ENCODE measurements at regions not wholly inside any gene's neighbourhood (a gene's known extent, or its start where the extent isn't known, plus 50 kb on each side); places are given as distances from the start of the nearest gene placed in this dataset.

DNA sequence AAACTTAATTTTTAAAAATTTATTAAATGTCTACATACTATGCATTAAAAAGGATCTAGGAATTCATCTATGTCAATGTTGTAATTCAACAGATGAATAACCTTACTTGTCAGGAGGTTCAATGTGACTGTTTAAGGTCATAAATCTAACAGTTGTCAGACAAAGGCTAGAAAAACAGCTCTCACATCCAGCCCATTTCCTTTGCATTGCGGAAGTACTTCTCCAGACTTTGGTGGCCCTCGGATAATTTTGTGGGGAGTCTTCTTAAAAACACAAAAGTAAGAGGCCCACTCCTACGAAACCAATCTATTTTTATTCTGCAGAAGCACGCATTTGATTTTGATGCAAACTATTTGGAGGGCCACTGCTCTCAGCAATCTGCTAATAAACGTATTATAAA, 122.6 kb upstream of the CHRM3 start:
- no peaks in the 10 kb centered on the region for H3K4me1 ChIP-seq (ENCODE audit: insufficient read depth, low read length)
- no peaks in the 10 kb centered on the region for H3K36me3 ChIP-seq (ENCODE audit: insufficient read depth, low read length)
- no peak overlapping the region for H3K4me3 ChIP-seq (ENCODE audit: low read depth in 1 of 2, low read length in 2 of 2)
- H3K27ac ChIP-seq (ENCODE audit: low read depth, low read length): no peak overlapping the region
- H3K9me3 ChIP-seq (ENCODE audit: low read length): no peaks in the 10 kb centered on the region
- no peaks in the 10 kb centered on the region for H3K27me3 ChIP-seq (ENCODE audit: control insufficient read depth in 1 of 2, insufficient read depth in 2 of 2, low read length in 2 of 2)
- no peak overlapping the region for H3K9ac ChIP-seq (ENCODE audit: low read length)

DNA sequence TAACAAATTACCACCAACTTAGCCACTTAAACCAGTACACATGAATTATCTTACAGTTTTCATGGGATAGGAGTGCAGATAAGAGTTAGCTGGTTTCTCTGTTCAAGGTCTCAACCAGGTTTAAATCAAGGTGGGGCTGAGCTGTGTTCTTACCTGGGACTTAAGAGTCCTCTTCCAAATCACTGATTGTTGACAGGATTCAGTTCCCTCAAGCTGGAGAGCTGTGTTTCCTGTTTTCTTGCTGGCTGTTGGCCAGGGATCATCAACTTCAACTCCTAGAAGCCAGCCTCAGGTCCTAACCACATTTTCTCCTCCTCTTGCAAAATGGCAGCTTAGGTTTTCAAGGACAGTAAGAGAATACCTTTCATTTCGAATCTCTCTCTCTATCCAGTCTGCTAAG, 123.8 kb upstream of the CHRM3 start:
- Histone ChIP-seq H3K9me3 (ENCODE audit: low read length) (no peaks in the 10 kb centered on the region), H3K27me3 (ENCODE audit: control insufficient read depth in 1 of 2, insufficient read depth in 2 of 2, low read length in 2 of 2) (no peaks in the 10 kb centered on the region), H3K9ac (ENCODE audit: low read length) (no peak overlapping the region), H3K27ac (ENCODE audit: low read depth, low read length) (no peak overlapping the region), H3K36me3 (ENCODE audit: insufficient read depth, low read length) (no peaks in the 10 kb centered on the region), H3K4me3 (ENCODE audit: low read depth in 1 of 2, low read length in 2 of 2) (no peak overlapping the region), H3K4me1 (ENCODE audit: insufficient read depth, low read length) (no peaks in the 10 kb centered on the region)

DNA sequence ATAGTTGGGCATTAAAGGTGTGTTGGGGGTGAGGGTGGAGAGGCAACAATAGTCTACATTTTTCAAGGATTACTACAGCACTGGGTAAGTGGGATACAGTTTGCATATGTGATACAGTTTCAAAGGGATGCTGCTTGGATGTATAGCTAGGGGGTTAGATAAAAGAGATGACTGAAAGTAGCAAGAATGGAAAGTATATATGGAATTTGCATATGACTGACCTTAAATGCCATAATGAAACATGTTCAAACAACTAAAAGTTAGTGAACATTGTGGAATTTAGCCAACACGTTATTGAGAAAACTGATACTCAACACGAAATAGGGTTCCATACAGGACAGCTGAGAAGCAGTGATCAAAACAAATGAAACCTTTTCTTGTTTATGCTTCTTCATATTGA, 124.8 kb upstream of the CHRM3 start:
- no peak overlapping the region for H3K27ac ChIP-seq (ENCODE audit: low read depth, low read length)
- H3K4me1 ChIP-seq (ENCODE audit: insufficient read depth, low read length): no peaks in the 10 kb centered on the region
- H3K36me3 ChIP-seq (ENCODE audit: insufficient read depth, low read length): no peaks in the 10 kb centered on the region
- H3K4me3 ChIP-seq (ENCODE audit: low read depth in 1 of 2, low read length in 2 of 2): no peak overlapping the region
- H3K27me3 ChIP-seq (ENCODE audit: control insufficient read depth in 1 of 2, insufficient read depth in 2 of 2, low read length in 2 of 2): no peaks in the 10 kb centered on the region
- H3K9ac ChIP-seq (ENCODE audit: low read length): no peak overlapping the region
- H3K9me3 ChIP-seq (ENCODE audit: low read length): no peaks in the 10 kb centered on the region

DNA sequence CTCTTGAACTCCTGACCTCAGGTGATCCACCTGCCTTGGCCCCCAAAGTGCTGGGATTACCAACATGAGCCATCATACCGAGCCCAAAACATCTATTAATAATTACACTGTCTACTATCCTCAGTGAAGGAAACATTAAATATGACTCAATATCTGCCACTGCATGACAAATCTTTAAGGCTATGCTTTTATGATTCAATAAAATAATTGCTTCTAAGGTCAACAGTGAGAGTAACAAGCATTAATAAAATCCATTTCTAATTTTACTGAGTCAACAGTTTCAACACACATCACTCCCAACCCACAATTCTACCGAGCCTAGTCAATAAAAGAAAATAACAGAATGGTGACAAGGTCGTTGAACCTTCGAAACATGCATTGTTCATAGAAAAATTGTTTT, 125.5 kb upstream of the CHRM3 start:
- H3K9me3 ChIP-seq (ENCODE audit: low read length): no peaks in the 10 kb centered on the region
- no peaks in the 10 kb centered on the region for H3K4me1 ChIP-seq (ENCODE audit: insufficient read depth, low read length)
- no peak overlapping the region for H3K4me3 ChIP-seq (ENCODE audit: low read depth in 1 of 2, low read length in 2 of 2)
- no peak overlapping the region for H3K9ac ChIP-seq (ENCODE audit: low read length)
- H3K27me3 ChIP-seq (ENCODE audit: control insufficient read depth in 1 of 2, insufficient read depth in 2 of 2, low read length in 2 of 2): no peaks in the 10 kb centered on the region
- H3K36me3 ChIP-seq (ENCODE audit: insufficient read depth, low read length): no peaks in the 10 kb centered on the region
- H3K27ac ChIP-seq (ENCODE audit: low read depth, low read length): no peak overlapping the region

DNA sequence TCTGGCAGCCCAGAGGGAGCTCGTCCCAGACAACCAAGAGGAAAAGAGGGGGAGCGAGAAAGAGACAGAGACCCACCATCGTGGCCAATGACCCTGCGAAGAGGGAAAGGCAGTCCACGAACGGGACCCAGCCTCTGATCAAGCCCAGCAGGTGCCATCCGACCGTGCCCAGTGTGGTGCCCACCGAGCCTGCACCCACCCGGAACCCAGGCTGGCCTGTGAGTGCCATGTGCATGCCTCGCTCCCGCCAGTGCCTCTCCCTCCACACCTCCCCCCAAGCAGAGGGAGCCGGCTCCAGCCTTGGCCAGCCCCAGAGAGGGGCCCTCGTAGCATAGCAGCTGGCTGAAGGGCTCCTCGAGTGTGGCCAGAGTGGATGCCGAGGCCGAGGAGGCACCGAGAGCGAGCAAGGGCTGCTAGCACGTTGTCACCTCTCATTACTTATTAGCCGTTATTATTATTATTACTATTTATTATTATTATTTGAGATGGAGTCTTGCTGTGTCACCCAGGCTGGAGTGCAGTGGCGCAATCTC, 130.7 kb upstream of the CHRM3 start:
- Histone ChIP-seq H3K4me1 (ENCODE audit: insufficient read depth, low read length) (no peaks in the 10 kb centered on the region), H3K9me3 (ENCODE audit: low read length) (no peaks in the 10 kb centered on the region), H3K9ac (ENCODE audit: low read length) (no peak overlapping the region), H3K27ac (ENCODE audit: low read depth, low read length) (no peak overlapping the region), H3K36me3 (ENCODE audit: insufficient read depth, low read length) (no peaks in the 10 kb centered on the region), H3K27me3 (ENCODE audit: control insufficient read depth in 1 of 2, insufficient read depth in 2 of 2, low read length in 2 of 2) (no peaks in the 10 kb centered on the region), H3K4me3 (ENCODE audit: low read depth in 1 of 2, low read length in 2 of 2) (no peak overlapping the region)

DNA sequence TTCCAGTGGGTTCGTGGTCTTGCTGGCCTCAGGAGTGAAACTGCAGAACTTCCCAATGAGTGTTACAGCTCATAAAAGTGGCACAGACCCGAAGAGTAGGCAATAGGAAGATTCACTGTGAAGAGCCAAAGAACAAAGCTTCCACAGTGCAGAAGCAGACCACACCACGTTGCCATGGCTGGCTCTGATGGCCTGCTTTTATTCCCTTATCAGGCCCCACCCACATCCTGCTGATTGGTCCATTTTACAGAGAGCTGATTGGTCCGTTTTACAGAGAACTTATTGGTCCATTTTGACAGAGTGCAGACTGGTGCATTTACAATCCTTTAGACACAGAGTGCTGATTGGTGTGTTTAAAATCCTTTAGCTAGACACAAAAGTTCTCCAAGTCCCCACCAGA, 131.4 kb upstream of the CHRM3 start:
- H3K9ac ChIP-seq (ENCODE audit: low read length): no peak overlapping the region
- H3K36me3 ChIP-seq (ENCODE audit: insufficient read depth, low read length): no peaks in the 10 kb centered on the region

DNA sequence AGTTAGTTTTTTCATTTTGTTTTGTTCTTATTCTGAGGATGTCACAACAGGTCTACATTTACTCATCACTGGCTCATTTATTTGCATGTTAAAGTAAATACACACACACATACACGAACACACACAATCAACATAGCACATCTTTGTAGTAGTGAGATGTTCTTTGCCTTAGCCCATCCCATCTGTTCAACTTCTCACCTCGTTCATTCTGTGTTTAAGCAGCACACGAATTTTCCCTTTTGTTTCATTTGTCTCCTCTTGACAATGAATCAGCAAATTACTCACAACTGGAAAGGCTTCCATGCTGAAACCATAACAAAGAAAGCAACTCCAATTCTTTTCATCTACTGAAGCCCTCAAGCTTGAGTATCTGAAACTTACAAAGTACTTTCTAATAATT, 133.3 kb upstream of the CHRM3 start:
- H3K27me3 ChIP-seq (ENCODE audit: control insufficient read depth in 1 of 2, insufficient read depth in 2 of 2, low read length in 2 of 2): no peaks in the 10 kb centered on the region
- H3K9ac ChIP-seq (ENCODE audit: low read length): no peak overlapping the region
- no peaks in the 10 kb centered on the region for H3K4me1 ChIP-seq (ENCODE audit: insufficient read depth, low read length)
- H3K4me3 ChIP-seq (ENCODE audit: low read depth in 1 of 2, low read length in 2 of 2): no peak overlapping the region
- no peak overlapping the region for H3K27ac ChIP-seq (ENCODE audit: low read depth, low read length)
- H3K9me3 ChIP-seq (ENCODE audit: low read length): no peaks in the 10 kb centered on the region
- no peaks in the 10 kb centered on the region for H3K36me3 ChIP-seq (ENCODE audit: insufficient read depth, low read length)

More for the DNA sequence above, 131.4 kb upstream of the CHRM3 start:
- H3K27me3 ChIP-seq (ENCODE audit: control insufficient read depth in 1 of 2, insufficient read depth in 2 of 2, low read length in 2 of 2): no peaks in the 10 kb centered on the region
- H3K9me3 ChIP-seq (ENCODE audit: low read length): no peaks in the 10 kb centered on the region
- H3K4me3 ChIP-seq (ENCODE audit: low read depth in 1 of 2, low read length in 2 of 2): no peak overlapping the region
- no peaks in the 10 kb centered on the region for H3K4me1 ChIP-seq (ENCODE audit: insufficient read depth, low read length)
- no peak overlapping the region for H3K27ac ChIP-seq (ENCODE audit: low read depth, low read length)

DNA sequence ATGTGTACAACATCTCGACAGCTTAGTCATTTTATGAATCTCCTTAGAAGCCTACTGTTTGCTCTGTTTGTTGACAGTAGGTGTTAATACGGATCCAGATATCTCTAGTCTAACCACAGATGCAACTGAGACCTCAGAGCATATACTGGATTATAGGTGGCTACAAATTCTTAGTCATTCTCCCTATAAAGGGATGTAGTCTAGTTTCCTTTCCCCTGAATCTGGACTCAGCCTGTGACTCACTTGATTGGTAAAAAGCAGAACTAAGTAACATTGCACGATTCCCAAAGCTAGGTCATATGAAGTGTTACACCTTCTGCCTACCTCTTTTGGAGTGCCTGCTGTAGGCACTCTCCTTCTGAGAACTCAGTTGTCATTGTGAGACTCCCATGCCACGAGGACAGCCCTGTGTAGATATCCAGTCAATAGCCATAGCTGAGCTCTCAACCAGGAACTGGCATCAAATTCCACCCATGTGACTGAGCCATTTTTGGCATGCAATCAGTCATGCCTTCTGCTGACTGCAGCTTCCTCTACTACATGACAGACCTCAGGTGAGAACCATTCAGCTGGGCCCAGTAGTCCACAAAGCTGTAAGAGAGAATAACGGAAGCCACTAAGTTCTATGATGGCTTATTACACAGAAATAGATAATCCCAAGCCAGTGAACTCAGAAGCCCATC, 135.9 kb upstream of the CHRM3 start:
- Histone ChIP-seq H3K36me3 (ENCODE audit: insufficient read depth, low read length) (no peaks in the 10 kb centered on the region), H3K4me1 (ENCODE audit: insufficient read depth, low read length) (no peaks in the 10 kb centered on the region)

DNA sequence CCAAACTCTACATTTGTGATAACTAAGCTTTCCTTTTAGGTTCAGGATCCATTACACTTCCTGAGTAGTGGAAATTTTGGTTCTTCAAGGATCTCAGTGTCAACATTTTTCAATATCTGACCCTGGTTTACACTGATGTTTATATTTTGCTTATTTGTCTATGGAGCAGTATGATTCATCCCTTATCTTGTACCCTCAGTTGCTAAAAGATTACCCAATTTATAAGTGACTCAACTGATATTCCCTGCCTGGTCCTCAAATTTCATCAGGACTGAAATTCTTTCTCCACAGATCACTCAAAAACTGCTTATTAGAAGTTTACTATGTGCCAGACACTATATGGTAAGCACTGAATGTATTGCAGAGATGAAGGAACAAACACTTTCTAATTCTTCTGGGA, 139.1 kb upstream of the CHRM3 start:
- Histone ChIP-seq H3K9ac (ENCODE audit: low read length) (no peak overlapping the region), H3K36me3 (ENCODE audit: insufficient read depth, low read length) (no peaks in the 10 kb centered on the region), H3K4me1 (ENCODE audit: insufficient read depth, low read length) (no peaks in the 10 kb centered on the region), H3K27me3 (ENCODE audit: control insufficient read depth in 1 of 2, insufficient read depth in 2 of 2, low read length in 2 of 2) (no peaks in the 10 kb centered on the region), H3K9me3 (ENCODE audit: low read length) (no peaks in the 10 kb centered on the region), H3K27ac (ENCODE audit: low read depth, low read length) (no peak overlapping the region), H3K4me3 (ENCODE audit: low read depth in 1 of 2, low read length in 2 of 2) (no peak overlapping the region)

More for the DNA sequence above, 135.9 kb upstream of the CHRM3 start:
- Histone ChIP-seq H3K27me3 (ENCODE audit: control insufficient read depth in 1 of 2, insufficient read depth in 2 of 2, low read length in 2 of 2) (no peaks in the 10 kb centered on the region), H3K27ac (ENCODE audit: low read depth, low read length) (no peak overlapping the region), H3K9ac (ENCODE audit: low read length) (no peak overlapping the region), H3K9me3 (ENCODE audit: low read length) (no peaks in the 10 kb centered on the region), H3K4me3 (ENCODE audit: low read depth in 1 of 2, low read length in 2 of 2) (no peak overlapping the region)

DNA sequence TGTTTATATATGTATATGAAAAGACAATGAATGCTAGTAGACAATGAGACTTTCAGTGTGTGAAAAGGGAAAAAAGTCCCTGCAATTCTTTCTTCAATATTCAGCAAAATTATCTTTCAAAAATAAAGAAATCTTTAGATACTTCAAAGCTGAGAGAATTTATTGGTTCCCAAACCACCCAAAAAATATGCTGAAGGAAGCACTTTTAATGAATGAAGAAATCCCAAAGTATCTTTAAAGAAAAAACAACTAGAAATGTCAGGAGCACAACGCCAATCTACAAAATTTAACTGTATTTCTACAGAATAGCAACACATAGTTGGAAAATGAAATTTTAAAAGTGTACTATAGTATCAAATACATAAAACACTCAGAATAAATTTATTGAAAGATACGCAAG, 142.3 kb upstream of the CHRM3 start:
- H3K4me1 ChIP-seq (ENCODE audit: insufficient read depth, low read length): no peaks in the 10 kb centered on the region
- H3K36me3 ChIP-seq (ENCODE audit: insufficient read depth, low read length): no peaks in the 10 kb centered on the region
- H3K9me3 ChIP-seq (ENCODE audit: low read length): no peaks in the 10 kb centered on the region
- H3K9ac ChIP-seq (ENCODE audit: low read length): no peak overlapping the region
- H3K27ac ChIP-seq (ENCODE audit: low read depth, low read length): no peak overlapping the region
- H3K4me3 ChIP-seq (ENCODE audit: low read depth in 1 of 2, low read length in 2 of 2): no peak overlapping the region
- no peaks in the 10 kb centered on the region for H3K27me3 ChIP-seq (ENCODE audit: control insufficient read depth in 1 of 2, insufficient read depth in 2 of 2, low read length in 2 of 2)

DNA sequence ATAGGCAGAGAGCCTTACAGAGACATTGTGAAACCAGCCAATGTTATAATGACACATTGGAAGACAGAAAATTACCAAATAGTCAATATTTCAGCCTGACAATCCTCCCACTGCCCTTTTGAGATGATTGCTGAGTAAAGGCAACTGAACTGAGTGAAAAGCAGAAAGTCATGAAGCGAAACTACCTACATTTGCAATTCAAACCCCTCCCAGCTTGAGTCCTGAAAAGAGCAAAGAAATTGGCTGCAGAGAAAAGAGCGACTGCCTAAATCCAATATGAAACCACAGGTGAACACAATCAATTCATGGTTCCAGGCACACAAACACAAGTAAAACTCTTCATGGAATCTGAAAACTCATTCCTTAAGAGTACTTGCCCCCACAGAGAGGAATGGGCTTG, 143.4 kb upstream of the CHRM3 start:
- H3K36me3 ChIP-seq (ENCODE audit: insufficient read depth, low read length): no peaks in the 10 kb centered on the region
- H3K9me3 ChIP-seq (ENCODE audit: low read length): no peaks in the 10 kb centered on the region
- H3K27me3 ChIP-seq (ENCODE audit: control insufficient read depth in 1 of 2, insufficient read depth in 2 of 2, low read length in 2 of 2): no peaks in the 10 kb centered on the region
- no peak overlapping the region for H3K9ac ChIP-seq (ENCODE audit: low read length)
- H3K27ac ChIP-seq (ENCODE audit: low read depth, low read length): no peak overlapping the region
- no peak overlapping the region for H3K4me3 ChIP-seq (ENCODE audit: low read depth in 1 of 2, low read length in 2 of 2)
- H3K4me1 ChIP-seq (ENCODE audit: insufficient read depth, low read length): no peaks in the 10 kb centered on the region

DNA sequence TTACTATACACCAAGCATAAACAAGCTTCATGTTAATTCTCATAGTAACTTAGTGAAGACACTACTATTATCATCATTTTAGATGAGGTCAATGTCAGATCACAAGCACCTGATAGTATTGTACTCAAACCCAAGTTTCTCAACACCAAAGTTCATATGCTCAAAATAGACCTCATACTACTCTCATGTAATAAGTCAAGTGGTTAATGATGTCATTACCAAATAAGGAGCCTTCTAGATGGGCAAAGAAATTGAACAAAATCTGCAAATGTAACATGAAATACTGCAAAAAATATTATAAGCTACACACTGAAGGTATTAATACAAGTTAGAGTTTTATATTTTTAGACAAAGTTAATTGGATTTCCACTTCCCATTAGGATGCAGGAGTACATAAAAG, 144.0 kb upstream of the CHRM3 start:
- no peak overlapping the region for H3K9ac ChIP-seq (ENCODE audit: low read length)
- no peaks in the 10 kb centered on the region for H3K27me3 ChIP-seq (ENCODE audit: control insufficient read depth in 1 of 2, insufficient read depth in 2 of 2, low read length in 2 of 2)
- no peak overlapping the region for H3K4me3 ChIP-seq (ENCODE audit: low read depth in 1 of 2, low read length in 2 of 2)
- H3K9me3 ChIP-seq (ENCODE audit: low read length): no peaks in the 10 kb centered on the region
- H3K4me1 ChIP-seq (ENCODE audit: insufficient read depth, low read length): no peaks in the 10 kb centered on the region
- H3K27ac ChIP-seq (ENCODE audit: low read depth, low read length): no peak overlapping the region
- no peaks in the 10 kb centered on the region for H3K36me3 ChIP-seq (ENCODE audit: insufficient read depth, low read length)
